H9 (cell line): ENCODE measurements at regions not wholly inside any gene's neighbourhood (a gene's known extent, or its start where the extent isn't known, plus 50 kb on each side); places are given as distances from the start of the nearest gene placed in this dataset.

ENCODE experiments used
- DNase-seq: peaks from one replicate; pipeline ENCODE4 v3.0.0-alpha.2; 2017
- H2AFZ ChIP-seq: one replicate; pipeline ENCODE4 v1.6.1; 2013; ENCODE audit warnings: mild to moderate bottlenecking, low read length, control low read depth, moderate library complexity
- H2AK5ac ChIP-seq: 2 replicates; pipeline ENCODE4 v1.6.1; 2013; ENCODE audit warnings: low read length, control low read depth, mixed read lengths; ENCODE audit not compliant: insufficient read length
- H2BK120ac ChIP-seq: one replicate; pipeline ENCODE4 v1.6.1; 2013; ENCODE audit warnings: low read depth, mild to moderate bottlenecking, low read length, control low read depth, inconsistent platforms; ENCODE audit not compliant: poor library complexity, severe bottlenecking
- H2BK12ac ChIP-seq: 2 replicates; pipeline ENCODE4 v1.6.1; 2013; ENCODE audit warnings: low read length, control low read depth, mixed read lengths, low read depth; ENCODE audit not compliant: insufficient read length
- H2BK15ac ChIP-seq: 2 replicates; pipeline ENCODE4 v1.6.1; 2013; ENCODE audit warnings: low read depth, low read length, control low read depth
- H2BK20ac ChIP-seq: one replicate; pipeline ENCODE4 v1.6.1; 2013; ENCODE audit warnings: low read depth, mild to moderate bottlenecking, low read length, control low read depth, inconsistent platforms; ENCODE audit not compliant: poor library complexity, severe bottlenecking
- H2BK5ac ChIP-seq: 2 replicates; pipeline ENCODE4 v1.6.1; 2013; ENCODE audit warnings: low read length, control low read depth, mixed read lengths; ENCODE audit not compliant: insufficient read length
- H3K14ac ChIP-seq: 2 replicates; pipeline ENCODE4 v1.6.1; 2013; ENCODE audit warnings: low read length, control low read depth; ENCODE audit not compliant: insufficient read depth
- H3K18ac ChIP-seq: 2 replicates; pipeline ENCODE4 v1.6.1; 2013; ENCODE audit warnings: low read depth, mild to moderate bottlenecking, mixed read lengths, low read length, control low read depth; ENCODE audit not compliant: insufficient read length
- H3K23ac ChIP-seq: 2 replicates; pipeline ENCODE4 v1.6.1; 2013; ENCODE audit warnings: low read length, control low read depth, mixed read lengths, low read depth; ENCODE audit not compliant: insufficient read length
- H3K23me2 ChIP-seq: 2 replicates; pipeline ENCODE4 v1.6.1; 2013; ENCODE audit warnings: low read depth, mild to moderate bottlenecking, mixed read lengths, low read length, control low read depth; ENCODE audit not compliant: insufficient read length, poor library complexity, severe bottlenecking
- H3K27ac ChIP-seq: 2 replicates; pipeline ENCODE4 v1.5.1; 2013; ENCODE audit warnings: low read length, control low read depth, mixed read lengths, low read depth; ENCODE audit not compliant: insufficient read length
- H3K27me3 ChIP-seq: 2 replicates; pipeline ENCODE4 v1.6.1; 2013; ENCODE audit warnings: low read length, control low read depth, inconsistent platforms; ENCODE audit not compliant: insufficient read depth
- H3K4ac ChIP-seq: 2 replicates; pipeline ENCODE4 v1.6.1; 2013; ENCODE audit warnings: low read depth, mild to moderate bottlenecking, control low read depth, inconsistent platforms, low read length, moderate library complexity
- H3K4me1 ChIP-seq: 2 replicates; pipeline ENCODE4 v1.6.1; 2013; ENCODE audit warnings: low read length, control low read depth, inconsistent platforms; ENCODE audit not compliant: insufficient read depth
- H3K4me2 ChIP-seq: 2 replicates; pipeline ENCODE4 v1.6.1; 2013; ENCODE audit warnings: low read length, control low read depth, mixed read lengths; ENCODE audit not compliant: insufficient read length, insufficient read depth
- H3K56ac ChIP-seq: 2 replicates; pipeline ENCODE4 v1.6.1; 2013; ENCODE audit warnings: low read depth, mild to moderate bottlenecking, mixed read lengths, low read length, control low read depth; ENCODE audit not compliant: insufficient read length
- H3K79me1 ChIP-seq: 2 replicates; pipeline ENCODE4 v1.6.1; 2013; ENCODE audit warnings: low read depth, mild to moderate bottlenecking, moderate library complexity, low read length, control low read depth, inconsistent platforms; ENCODE audit not compliant: insufficient read depth, poor library complexity, severe bottlenecking
- H3K79me2 ChIP-seq: 2 replicates; pipeline ENCODE4 v1.6.1; 2013; ENCODE audit warnings: low read length, control low read depth, inconsistent platforms; ENCODE audit not compliant: insufficient read depth
- H3K9ac ChIP-seq: 2 replicates; pipeline ENCODE4 v1.6.1; 2013; ENCODE audit warnings: low read length, control low read depth, mixed read lengths; ENCODE audit not compliant: insufficient read length; ENCODE audit errors: extremely low read depth
- H3K9me3 ChIP-seq: one replicate; pipeline ENCODE4 v1.6.1; 2013; ENCODE audit warnings: low read depth, low read length, inconsistent platforms; ENCODE audit not compliant: control insufficient read depth
- H3T11ph ChIP-seq: one replicate; pipeline ENCODE4 v1.6.1; 2013; ENCODE audit warnings: mild to moderate bottlenecking, low read length, control low read depth, inconsistent platforms
- H4K20me1 ChIP-seq: one replicate; pipeline ENCODE4 v1.6.1; 2013; ENCODE audit not compliant: control insufficient read depth, insufficient read length, insufficient read depth
- H4K5ac ChIP-seq: 2 replicates; pipeline ENCODE4 v1.6.1; 2013; ENCODE audit warnings: low read depth, mild to moderate bottlenecking, mixed read lengths, low read length, control low read depth; ENCODE audit not compliant: insufficient read length
- H4K8ac ChIP-seq: replicated peaks from 2 replicates; pipeline ENCODE4 v1.6.1; 2013; ENCODE audit warnings: low read length, control low read depth, mixed read lengths, low read depth; ENCODE audit not compliant: insufficient read length
- H4K91ac ChIP-seq: 2 replicates; pipeline ENCODE4 v1.6.1; 2013; ENCODE audit warnings: low read depth, mild to moderate bottlenecking, moderate library complexity, mixed read lengths, low read length, control low read depth; ENCODE audit not compliant: insufficient read length
- H3K27ac Mint-ChIP-seq, 3 experiments: 2 replicates in 2 of 3; 3 replicates in 1 of 3; pipeline ENCODE4 v1.8.0; 2020 to 2021; ENCODE audit warnings: mixed read lengths in 3 of 3, mild to moderate bottlenecking in 1 of 3, moderate library complexity in 1 of 3
- H3K27me3 Mint-ChIP-seq: 2 replicates; pipeline ENCODE4 v1.8.0; 2021; ENCODE audit warnings: low read depth, mild to moderate bottlenecking, moderate library complexity, mixed read lengths
- H3K36me3 Mint-ChIP-seq, 3 experiments: 2 replicates in 2 of 3; 3 replicates in 1 of 3; pipeline ENCODE4 v1.8.0; 2020 to 2021; ENCODE audit warnings: low read depth in 3 of 3, mixed read lengths in 3 of 3; ENCODE audit not compliant: insufficient read depth in 1 of 3
- H3K4me1 Mint-ChIP-seq, 2 experiments: 2 replicates each; pipeline ENCODE4 v1.8.0; 2020; ENCODE audit warnings: mixed read lengths in 2 of 2
- H3K4me3 Mint-ChIP-seq, 2 experiments: 2 replicates in 1 of 2; 3 replicates in 1 of 2; pipeline ENCODE4 v1.8.0; 2020 to 2021; ENCODE audit warnings: mild to moderate bottlenecking in 2 of 2, mixed read lengths in 2 of 2, moderate library complexity in 1 of 2
- H3K9me3 Mint-ChIP-seq, 2 experiments: 2 replicates in 1 of 2; 3 replicates in 1 of 2; pipeline ENCODE4 v1.8.0; 2020; ENCODE audit warnings: mild to moderate bottlenecking in 2 of 2, mixed read lengths in 2 of 2, moderate library complexity in 1 of 2
- WGBS: extraction: QIAGEN DNeasy Blood & Tissue Kit; methylation state at CpG from one replicate; pipeline ENCODE4 v1.1.7; 2013; ENCODE audit warnings: missing lambda C conversion rate, low lambda C conversion rate, mixed read lengths; ENCODE audit not compliant: insufficient read length; ENCODE audit errors: extremely low coverage; 5-methylcytosine and 5-hydroxymethylcytosine counted together
- TF ChIP-seq, protein P1 (sequence below): fragments of 200-600 bp; sonication (generic); conservative IDR thresholded peaks from 3 replicates; pipeline ENCODE4 v1.8.0; 2021; ENCODE audit warnings: antibody characterized with exemption, mild to moderate bottlenecking

DNA sequence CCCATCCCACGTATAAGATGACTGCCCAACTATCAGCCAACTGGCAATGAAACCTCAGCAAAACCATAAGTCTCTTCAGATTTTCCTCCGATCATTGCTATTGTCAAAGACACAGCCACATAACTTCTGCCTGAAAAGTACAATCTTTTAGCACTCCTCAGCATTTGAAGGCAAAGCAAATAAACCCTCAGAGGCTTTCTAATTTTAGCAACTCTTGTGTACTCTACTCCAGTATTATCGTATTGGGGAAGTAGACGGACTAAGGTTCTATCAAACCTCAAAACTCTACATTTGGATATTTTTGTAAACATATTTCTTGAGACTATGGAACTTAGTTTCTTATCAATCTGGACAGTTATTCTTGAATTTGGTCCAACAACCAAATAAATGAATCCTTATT is 1206.2 kb upstream of the NCAM2 start:
- Histone ChIP-seq H4K5ac (no peak overlapping the region), H2BK12ac (no peak overlapping the region), H4K20me1 (no peaks in the 10 kb centered on the region), H3K23me2 (no peaks in the 10 kb centered on the region), H3K4me2 (no peak overlapping the region), H3K27me3 (no peaks in the 10 kb centered on the region), H2BK5ac (no peak overlapping the region), H2BK15ac (no peak overlapping the region), H3K4ac (no peak overlapping the region), H3K79me1 (no peaks in the 10 kb centered on the region), H2AFZ (no peak overlapping the region), H3K4me1 (no peaks in the 10 kb centered on the region), H3K9me3 (no peaks in the 10 kb centered on the region), H4K91ac (no peak overlapping the region), H3K14ac (no peak overlapping the region), H3K79me2 (no peaks in the 10 kb centered on the region), H3K23ac (no peak overlapping the region), H2BK120ac (no peak overlapping the region), H3T11ph (no peak overlapping the region), H3K27ac (no peak overlapping the region), H3K9ac (no peak overlapping the region), H2BK20ac (no peak overlapping the region), H2AK5ac (no peak overlapping the region), H3K18ac (no peak overlapping the region), H4K8ac (no peak overlapping the region), H3K56ac (no peak overlapping the region)
- H3K9me3 Mint-ChIP-seq, result no peaks in the 10 kb centered on the region
- no peaks in the 10 kb centered on the region for H3K36me3 Mint-ChIP-seq
- no peaks in the 10 kb centered on the region for H3K27me3 Mint-ChIP-seq
- DNase-seq, result no peak
- H3K27ac Mint-ChIP-seq, result no peak overlapping the region
- H3K4me3 Mint-ChIP-seq, result no peak overlapping the region
- WGBS, result no CpG with 5 or more reads among the region's 4 CpGs
- no peaks in the 10 kb centered on the region for H3K4me1 Mint-ChIP-seq
- TF ChIP-seq, protein P1, sequence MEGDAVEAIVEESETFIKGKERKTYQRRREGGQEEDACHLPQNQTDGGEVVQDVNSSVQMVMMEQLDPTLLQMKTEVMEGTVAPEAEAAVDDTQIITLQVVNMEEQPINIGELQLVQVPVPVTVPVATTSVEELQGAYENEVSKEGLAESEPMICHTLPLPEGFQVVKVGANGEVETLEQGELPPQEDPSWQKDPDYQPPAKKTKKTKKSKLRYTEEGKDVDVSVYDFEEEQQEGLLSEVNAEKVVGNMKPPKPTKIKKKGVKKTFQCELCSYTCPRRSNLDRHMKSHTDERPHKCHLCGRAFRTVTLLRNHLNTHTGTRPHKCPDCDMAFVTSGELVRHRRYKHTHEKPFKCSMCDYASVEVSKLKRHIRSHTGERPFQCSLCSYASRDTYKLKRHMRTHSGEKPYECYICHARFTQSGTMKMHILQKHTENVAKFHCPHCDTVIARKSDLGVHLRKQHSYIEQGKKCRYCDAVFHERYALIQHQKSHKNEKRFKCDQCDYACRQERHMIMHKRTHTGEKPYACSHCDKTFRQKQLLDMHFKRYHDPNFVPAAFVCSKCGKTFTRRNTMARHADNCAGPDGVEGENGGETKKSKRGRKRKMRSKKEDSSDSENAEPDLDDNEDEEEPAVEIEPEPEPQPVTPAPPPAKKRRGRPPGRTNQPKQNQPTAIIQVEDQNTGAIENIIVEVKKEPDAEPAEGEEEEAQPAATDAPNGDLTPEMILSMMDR, result no peak
